Neural progenitor cell (in vitro differentiated cells): ENCODE measurements at regions not wholly inside any gene's neighbourhood (a gene's known extent, or its start where the extent isn't known, plus 50 kb on each side); places are given as distances from the start of the nearest gene placed in this dataset.

Experiments used
- DNase-seq: peaks from one replicate; pipeline ENCODE4 v3.0.0-alpha.2; 2016; ENCODE audit warnings: low spot score
- H2AFZ ChIP-seq: fragments of 200-600 bp; sonication (generic); replicated peaks from 2 replicates; pipeline ENCODE4 v1.6.1; 2016; ENCODE audit warnings: antibody characterized with exemption
- H3F3A ChIP-seq: fragments of 200-600 bp; sonication (generic); 2 replicates; pipeline ENCODE4 v1.6.1; 2016; ENCODE audit warnings: antibody characterized with exemption, low read depth
- H3K27ac ChIP-seq: fragments of 200-600 bp; sonication (generic); 2 replicates; pipeline ENCODE4 v1.5.1; 2016; ENCODE audit warnings: mild to moderate bottlenecking
- H3K27me3 ChIP-seq: fragments of 200-600 bp; sonication (generic); 2 replicates; pipeline ENCODE4 v1.6.1; 2016; ENCODE audit warnings: mild to moderate bottlenecking, moderate library complexity
- H3K36me3 ChIP-seq: fragments of 200-600 bp; sonication (generic); 2 replicates; pipeline ENCODE4 v1.5.1; 2016
- H3K4me1 ChIP-seq: fragments of 200-600 bp; sonication (generic); 2 replicates; pipeline ENCODE4 v1.6.1; 2016; ENCODE audit warnings: mixed run types
- H3K4me2 ChIP-seq: fragments of 200-600 bp; sonication (generic); 2 replicates; pipeline ENCODE4 v1.6.1; 2016
- H3K4me3 ChIP-seq: fragments of 200-600 bp; sonication (generic); 2 replicates; pipeline ENCODE4 v1.5.1; 2016
- H3K79me2 ChIP-seq: fragments of 200-600 bp; sonication (generic); 2 replicates; pipeline ENCODE4 v1.6.1; 2016; ENCODE audit warnings: low read depth
- H3K9ac ChIP-seq: fragments of 200-600 bp; sonication (generic); 2 replicates; pipeline ENCODE4 v1.6.1; 2016
- H3K9me3 ChIP-seq: fragments of 200-600 bp; sonication (generic); 2 replicates; pipeline ENCODE4 v1.5.1; 2016; ENCODE audit warnings: low read depth
- H4K20me1 ChIP-seq: fragments of 200-600 bp; sonication (generic); 2 replicates; pipeline ENCODE4 v1.6.1; 2016; ENCODE audit warnings: low read depth
- H3K27ac Mint-ChIP-seq: 3 replicates; pipeline ENCODE4 v1.8.0; 2021; ENCODE audit warnings: mixed read lengths
- H3K27me3 Mint-ChIP-seq: 2 replicates; pipeline ENCODE4 v1.8.0; 2022; ENCODE audit warnings: low read depth, mild to moderate bottlenecking, inconsistent platforms, moderate library complexity, mixed read lengths; ENCODE audit not compliant: insufficient read depth
- H3K36me3 Mint-ChIP-seq: 3 replicates; pipeline ENCODE4 v1.8.0; 2021; ENCODE audit warnings: mixed read lengths
- H3K4me1 Mint-ChIP-seq: 3 replicates; pipeline ENCODE4 v1.8.0; 2021; ENCODE audit warnings: mixed read lengths
- H3K4me3 Mint-ChIP-seq: 3 replicates; pipeline ENCODE4 v1.8.0; 2021; ENCODE audit warnings: mild to moderate bottlenecking, moderate library complexity, mixed read lengths
- H3K9me3 Mint-ChIP-seq: 3 replicates; pipeline ENCODE4 v1.8.0; 2020; ENCODE audit warnings: mixed read lengths
- CTCF ChIP-seq: fragments of 200-600 bp; sonication (generic); IDR thresholded peaks from 2 replicates; pipeline ENCODE4 v1.5.1; 2017; ENCODE audit warnings: antibody characterized with exemption, mild to moderate bottlenecking
- EZH2 ChIP-seq: fragments of 200-600 bp; sonication (generic); IDR thresholded peaks from 2 replicates; pipeline ENCODE4 v1.6.1; 2017; ENCODE audit warnings: antibody characterized with exemption, mild to moderate bottlenecking, moderate library complexity
- EZH2phosphoT487 ChIP-seq: fragments of 200-600 bp; sonication (generic); IDR thresholded peaks from 2 replicates; pipeline ENCODE4 v1.6.1; 2017; ENCODE audit warnings: antibody characterized with exemption

GRCh38 chr5:124538191-124538590 is 208.2 kb downstream of the ZNF608 start:
- Histone ChIP-seq H2AFZ (no peak overlapping the region), H3K9me3 (no peaks in the 10 kb centered on the region), H3K79me2 (no peaks in the 10 kb centered on the region), H3K27ac (no peak overlapping the region), H3K4me2 (no peak overlapping the region), H3F3A (no peaks in the 10 kb centered on the region), H3K9ac (no peak overlapping the region), H3K36me3 (no peaks in the 10 kb centered on the region), H3K27me3 (no peaks in the 10 kb centered on the region), H4K20me1 (no peaks in the 10 kb centered on the region), H3K4me3 (no peak overlapping the region), H3K4me1 (peaks cover 4% of the 10 kb centered on the region)
- Mint-ChIP-seq H3K36me3 (peaks cover 5% of the 10 kb centered on the region), H3K27me3 (peaks cover 11% of the 10 kb centered on the region), H3K27ac (no peak overlapping the region), H3K4me1 (peaks cover 40% of the 10 kb centered on the region), H3K9me3 (peaks cover 24% of the 10 kb centered on the region), H3K4me3 (peak overlapping the region; percentile 3)
- no peak for DNase-seq
- no peak for TF ChIP-seq EZH2phosphoT487
- no peak for TF ChIP-seq CTCF
- TF ChIP-seq EZH2 = no peak

GRCh38 chr5:124537522-124537921 is 208.9 kb downstream of the ZNF608 start:
- TF ChIP-seq CTCF (no peak), EZH2 (no peak), EZH2phosphoT487 (no peak)
- peaks cover 4% of the 10 kb centered on the region for H3K4me1 ChIP-seq
- no peak overlapping the region for H3K4me3 ChIP-seq
- Mint-ChIP-seq H3K36me3 (peaks cover 7% of the 10 kb centered on the region), H3K27me3 (peaks cover 12% of the 10 kb centered on the region), H3K4me1 (peaks cover 40% of the 10 kb centered on the region), H3K4me3 (no peak overlapping the region), H3K9me3 (peaks cover 27% of the 10 kb centered on the region), H3K27ac (peak overlapping the region; percentile 20)
- no peak overlapping the region for H3K9ac ChIP-seq
- no peak overlapping the region for H3K27ac ChIP-seq
- H4K20me1 ChIP-seq = no peaks in the 10 kb centered on the region
- no peaks in the 10 kb centered on the region for H3K9me3 ChIP-seq
- H3K36me3 ChIP-seq = no peaks in the 10 kb centered on the region
- no peak overlapping the region for H3K4me2 ChIP-seq
- no peak for DNase-seq
- no peaks in the 10 kb centered on the region for H3K79me2 ChIP-seq
- H3F3A ChIP-seq = no peaks in the 10 kb centered on the region
- no peaks in the 10 kb centered on the region for H3K27me3 ChIP-seq
- H2AFZ ChIP-seq = no peak overlapping the region

- no peak for TF ChIP-seq EZH2
These were observed 209.3 kb downstream of the ZNF608 start for GRCh38 chr5:124537107-124537506.

DNA sequence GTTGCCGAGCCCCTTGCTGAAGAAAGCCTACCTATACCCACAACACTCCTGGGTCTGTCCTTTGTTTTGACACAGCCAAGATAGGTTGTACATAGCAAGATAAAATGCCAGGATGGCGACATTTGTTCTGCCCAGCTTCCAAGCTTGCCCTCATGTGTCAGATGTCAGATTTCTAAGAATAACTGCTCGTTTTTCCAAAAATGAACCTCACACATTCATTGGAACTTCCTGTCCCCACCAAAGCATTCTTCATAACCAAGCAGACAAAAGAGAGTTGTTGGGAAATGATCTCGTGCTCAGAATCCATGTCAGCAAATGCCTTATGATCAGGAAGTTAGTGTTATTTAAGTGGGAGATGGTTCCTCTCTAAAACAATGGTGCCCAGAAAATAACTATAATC is 210.1 kb downstream of the ZNF608 start:
- no peaks in the 10 kb centered on the region for H3K79me2 ChIP-seq
- H3K4me1 ChIP-seq = peaks cover 4% of the 10 kb centered on the region
- no peak overlapping the region for H3K9ac ChIP-seq
- H3K4me2 ChIP-seq = no peak overlapping the region
- peaks cover 23% of the 10 kb centered on the region for H3K9me3 Mint-ChIP-seq
- H3K27me3 ChIP-seq = no peaks in the 10 kb centered on the region
- H3K36me3 ChIP-seq = no peaks in the 10 kb centered on the region
- no peaks in the 10 kb centered on the region for H3F3A ChIP-seq
- peaks cover 36% of the 10 kb centered on the region for H3K4me1 Mint-ChIP-seq
- peak overlapping the region; percentile 41 for H3K27ac Mint-ChIP-seq
- H4K20me1 ChIP-seq = no peaks in the 10 kb centered on the region
- no peak overlapping the region for H3K4me3 Mint-ChIP-seq
- no peak for TF ChIP-seq CTCF
- TF ChIP-seq EZH2phosphoT487 = no peak
- TF ChIP-seq EZH2 = no peak
- H3K4me3 ChIP-seq = no peak overlapping the region
- H3K27me3 Mint-ChIP-seq = peaks cover 12% of the 10 kb centered on the region
- no peak for DNase-seq
- no peak overlapping the region for H2AFZ ChIP-seq
- peaks cover 7% of the 10 kb centered on the region for H3K36me3 Mint-ChIP-seq
- H3K27ac ChIP-seq = no peak overlapping the region
- H3K9me3 ChIP-seq = no peaks in the 10 kb centered on the region

More at GRCh38 chr5:124537107-124537506, 209.3 kb downstream of the ZNF608 start:
- Histone ChIP-seq H3K27ac (no peak overlapping the region), H3K27me3 (no peaks in the 10 kb centered on the region), H3K79me2 (no peaks in the 10 kb centered on the region), H3K4me1 (peaks cover 4% of the 10 kb centered on the region), H3K4me3 (no peak overlapping the region), H3F3A (no peaks in the 10 kb centered on the region), H3K9me3 (no peaks in the 10 kb centered on the region), H2AFZ (no peak overlapping the region), H3K36me3 (no peaks in the 10 kb centered on the region), H3K9ac (no peak overlapping the region), H4K20me1 (no peaks in the 10 kb centered on the region), H3K4me2 (no peak overlapping the region)
- no peak for DNase-seq
- H3K4me3 Mint-ChIP-seq = no peak overlapping the region
- peaks cover 24% of the 10 kb centered on the region for H3K9me3 Mint-ChIP-seq
- H3K36me3 Mint-ChIP-seq = peaks cover 7% of the 10 kb centered on the region
- H3K27ac Mint-ChIP-seq = peak overlapping the region; percentile 20
- peaks cover 12% of the 10 kb centered on the region for H3K27me3 Mint-ChIP-seq
- H3K4me1 Mint-ChIP-seq = peaks cover 39% of the 10 kb centered on the region
